HEK293 (cell line): ENCODE measurements at regions not wholly inside any gene's neighbourhood (a gene's known extent, or its start where the extent isn't known, plus 50 kb on each side); places are given as distances from the start of the nearest gene placed in this dataset.

Experiments used
- CTCF ChIA-PET: fragments of 350-600 bp; formaldehyde crosslinking; extraction: SDS; loops from one replicate; lab custom pipeline; 2021; ENCODE audit warnings: antibody characterized with exemption; lab: Yijun Ruan, JAX
- POLR2A ChIA-PET: fragments of 300-600 bp; formaldehyde crosslinking; extraction: SDS; loops from one replicate; lab custom pipeline; 2020; ENCODE audit warnings: antibody characterized with exemption, inconsistent platforms; lab: Yijun Ruan, JAX
- H3K27ac ChIP-seq: fragments of 200-500 bp; sonication (Bioruptor generic); 2 replicates; pipeline ENCODE4 v1.5.1; 2014; ENCODE audit warnings: low read depth, low read length, control low read depth, inconsistent platforms; ENCODE audit errors: extremely low read depth
- H3K36me3 ChIP-seq, 2 experiments: fragments of 200-500 bp in 1 of 2; sonication (Bioruptor generic) in 1 of 2; 1 replicate in 1 of 2; 2 replicates in 1 of 2; pipeline ENCODE4 v1.5.1; 2014 to 2017; ENCODE audit warnings: inconsistent platforms in 2 of 2, low read length in 2 of 2; ENCODE audit not compliant: control insufficient read depth in 2 of 2, insufficient read depth in 1 of 2
- H3K4me1 ChIP-seq: fragments of 200-500 bp; sonication (Bioruptor generic); 2 replicates; pipeline ENCODE4 v1.5.1; 2014; ENCODE audit warnings: mild to moderate bottlenecking, low read length, inconsistent platforms; ENCODE audit not compliant: control insufficient read depth, insufficient read depth
- H3K4me3 ChIP-seq: 2 replicates; pipeline ENCODE4 v1.5.1; 2011; ENCODE audit warnings: low read depth, mild to moderate bottlenecking, control low read depth, low read length, moderate library complexity
- H3K9me3 ChIP-seq: fragments of 200-500 bp; sonication (Bioruptor generic); 2 replicates; pipeline ENCODE4 v1.5.1; 2014; ENCODE audit warnings: low read depth, low read length, inconsistent platforms; ENCODE audit not compliant: control insufficient read depth, insufficient read depth
- OVOL3 ChIP-seq: fragments of 450-650 bp; formaldehyde crosslinking; IDR thresholded peaks from 2 replicates; pipeline ENCODE4 v1.5.1; 2016; ENCODE audit warnings: missing biosample characterization, missing genetic modification characterization
- PBX3 ChIP-seq: sonication (generic); formaldehyde crosslinking; IDR thresholded peaks from 2 replicates; pipeline ENCODE4 v1.8.1; 2022; ENCODE audit warnings: mild to moderate bottlenecking, moderate library complexity, missing genetic modification reagents
- SP2 ChIP-seq: fragments of 450-650 bp; formaldehyde crosslinking; IDR thresholded peaks from 2 replicates; pipeline ENCODE4 v1.5.1; 2016; ENCODE audit warnings: missing biosample characterization, missing genetic modification characterization
- ZBTB10 ChIP-seq: fragments of 450-650 bp; formaldehyde crosslinking; IDR thresholded peaks from 2 replicates; pipeline ENCODE4 v1.5.1; 2016; ENCODE audit warnings: missing biosample characterization, missing genetic modification characterization
- ZBTB44 ChIP-seq: fragments of 450-650 bp; IDR thresholded peaks from 2 replicates; pipeline ENCODE4 v1.5.1; 2018; ENCODE audit warnings: missing biosample characterization, mild to moderate bottlenecking, missing genetic modification characterization
- ZBTB6 ChIP-seq: fragments of 450-650 bp; formaldehyde crosslinking; IDR thresholded peaks from 2 replicates; pipeline ENCODE4 v1.5.1; 2017; ENCODE audit warnings: missing biosample characterization, missing genetic modification characterization
- ZFP69B ChIP-seq: fragments of 450-650 bp; formaldehyde crosslinking; IDR thresholded peaks from 2 replicates; pipeline ENCODE4 v1.5.1; 2016; ENCODE audit warnings: missing biosample characterization, missing genetic modification characterization
- ZNF157 ChIP-seq: fragments of 450-650 bp; formaldehyde crosslinking; IDR thresholded peaks from 2 replicates; pipeline ENCODE4 v1.5.1; 2016; ENCODE audit warnings: missing biosample characterization, missing genetic modification characterization
- ZNF202 ChIP-seq: fragments of 450-650 bp; formaldehyde crosslinking; IDR thresholded peaks from 2 replicates; pipeline ENCODE4 v1.5.1; 2016; ENCODE audit warnings: missing biosample characterization, missing genetic modification characterization, borderline replicate concordance
- ZNF324 ChIP-seq: fragments of 450-650 bp; formaldehyde crosslinking; IDR thresholded peaks from 2 replicates; pipeline ENCODE4 v1.5.1; 2016; ENCODE audit warnings: missing biosample characterization, missing genetic modification characterization
- ZNF664 ChIP-seq: fragments of 450-650 bp; formaldehyde crosslinking; IDR thresholded peaks from 2 replicates; pipeline ENCODE4 v1.5.1; 2016; ENCODE audit warnings: missing biosample characterization, missing genetic modification characterization
- ZNF777 ChIP-seq: fragments of 450-650 bp; formaldehyde crosslinking; IDR thresholded peaks from 2 replicates; pipeline ENCODE4 v1.5.1; 2017; ENCODE audit warnings: missing biosample characterization, missing genetic modification characterization, borderline replicate concordance
- TF ChIP-seq, protein P1 (sequence below): fragments of 450-650 bp; formaldehyde crosslinking; IDR thresholded peaks from 2 replicates; pipeline ENCODE4 v1.5.1; 2016; ENCODE audit warnings: missing biosample characterization, missing genetic modification characterization, borderline replicate concordance

DNA sequence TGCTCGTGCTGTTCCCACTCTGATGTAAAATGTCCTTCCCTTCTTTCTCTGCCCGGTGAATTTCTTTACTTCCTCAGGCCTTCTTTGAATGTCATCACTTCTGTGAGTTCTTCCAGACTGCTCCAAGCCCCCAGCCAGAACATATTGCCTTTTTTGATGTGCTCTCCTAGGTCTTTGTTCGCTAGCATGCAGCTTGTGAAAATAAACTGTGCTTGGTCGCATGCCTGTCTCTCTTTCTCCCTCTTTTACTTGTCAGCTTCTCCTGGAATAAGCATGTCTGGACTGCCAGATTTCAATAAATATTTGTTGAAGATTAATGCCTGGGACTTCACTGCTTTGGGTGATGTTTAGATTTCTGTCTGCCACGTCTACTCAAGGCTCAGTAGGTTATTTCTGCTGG lies 82.7 kb upstream of the ARHGAP28 start:
- POLR2A ChIA-PET, result no interaction called here
- H3K4me3 ChIP-seq, result no peak overlapping the region
- no peaks in the 10 kb centered on the region for H3K4me1 ChIP-seq
- CTCF ChIA-PET, result no interaction called here
- no peak overlapping the region for H3K27ac ChIP-seq
- H3K36me3 ChIP-seq, result no peaks in the 10 kb centered on the region
- TF ChIP-seq ZNF324 (tag by site-specific recombination), result no peak
- no peak for TF ChIP-seq ZNF202 (tag by site-specific recombination)
- no peak for TF ChIP-seq ZBTB6
- no peak for TF ChIP-seq ZBTB44 (tag by site-specific recombination)
- TF ChIP-seq, protein P1, sequence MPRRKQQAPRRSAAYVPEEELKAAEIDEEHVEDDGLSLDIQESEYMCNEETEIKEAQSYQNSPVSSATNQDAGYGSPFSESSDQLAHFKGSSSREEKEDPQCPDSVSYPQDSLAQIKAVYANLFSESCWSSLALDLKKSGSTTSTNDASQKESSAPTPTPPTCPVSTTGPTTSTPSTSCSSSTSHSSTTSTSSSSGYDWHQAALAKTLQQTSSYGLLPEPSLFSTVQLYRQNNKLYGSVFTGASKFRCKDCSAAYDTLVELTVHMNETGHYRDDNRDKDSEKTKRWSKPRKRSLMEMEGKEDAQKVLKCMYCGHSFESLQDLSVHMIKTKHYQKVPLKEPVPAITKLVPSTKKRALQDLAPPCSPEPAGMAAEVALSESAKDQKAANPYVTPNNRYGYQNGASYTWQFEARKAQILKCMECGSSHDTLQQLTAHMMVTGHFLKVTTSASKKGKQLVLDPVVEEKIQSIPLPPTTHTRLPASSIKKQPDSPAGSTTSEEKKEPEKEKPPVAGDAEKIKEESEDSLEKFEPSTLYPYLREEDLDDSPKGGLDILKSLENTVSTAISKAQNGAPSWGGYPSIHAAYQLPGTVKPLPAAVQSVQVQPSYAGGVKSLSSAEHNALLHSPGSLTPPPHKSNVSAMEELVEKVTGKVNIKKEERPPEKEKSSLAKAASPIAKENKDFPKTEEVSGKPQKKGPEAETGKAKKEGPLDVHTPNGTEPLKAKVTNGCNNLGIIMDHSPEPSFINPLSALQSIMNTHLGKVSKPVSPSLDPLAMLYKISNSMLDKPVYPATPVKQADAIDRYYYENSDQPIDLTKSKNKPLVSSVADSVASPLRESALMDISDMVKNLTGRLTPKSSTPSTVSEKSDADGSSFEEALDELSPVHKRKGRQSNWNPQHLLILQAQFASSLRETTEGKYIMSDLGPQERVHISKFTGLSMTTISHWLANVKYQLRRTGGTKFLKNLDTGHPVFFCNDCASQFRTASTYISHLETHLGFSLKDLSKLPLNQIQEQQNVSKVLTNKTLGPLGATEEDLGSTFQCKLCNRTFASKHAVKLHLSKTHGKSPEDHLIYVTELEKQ (tag by site-specific recombination), result no peak
- no peaks in the 10 kb centered on the region for H3K9me3 ChIP-seq

GRCh38 chr18:6648581-6648980 lies 80.9 kb upstream of the ARHGAP28 start:
- H3K4me1 ChIP-seq, result no peaks in the 10 kb centered on the region
- no peak for TF ChIP-seq PBX3 (CRISPR knock-in tag)
- ChIA-PET POLR2A (interaction anchor here (0.6 kb wide), 2 partner anchors 33 to 1776 kb away, joined by 4 to 9 read pairs; no protein-coding TSS in a partner anchor), CTCF (interaction anchor here (0.6 kb wide), 1 partner anchor 427 kb away, joined by 4 read pairs; no protein-coding TSS in a partner anchor)
- no peak overlapping the region for H3K27ac ChIP-seq
- H3K36me3 ChIP-seq, result no peaks in the 10 kb centered on the region
- no peak overlapping the region for H3K4me3 ChIP-seq
- H3K9me3 ChIP-seq, result no peaks in the 10 kb centered on the region

DNA sequence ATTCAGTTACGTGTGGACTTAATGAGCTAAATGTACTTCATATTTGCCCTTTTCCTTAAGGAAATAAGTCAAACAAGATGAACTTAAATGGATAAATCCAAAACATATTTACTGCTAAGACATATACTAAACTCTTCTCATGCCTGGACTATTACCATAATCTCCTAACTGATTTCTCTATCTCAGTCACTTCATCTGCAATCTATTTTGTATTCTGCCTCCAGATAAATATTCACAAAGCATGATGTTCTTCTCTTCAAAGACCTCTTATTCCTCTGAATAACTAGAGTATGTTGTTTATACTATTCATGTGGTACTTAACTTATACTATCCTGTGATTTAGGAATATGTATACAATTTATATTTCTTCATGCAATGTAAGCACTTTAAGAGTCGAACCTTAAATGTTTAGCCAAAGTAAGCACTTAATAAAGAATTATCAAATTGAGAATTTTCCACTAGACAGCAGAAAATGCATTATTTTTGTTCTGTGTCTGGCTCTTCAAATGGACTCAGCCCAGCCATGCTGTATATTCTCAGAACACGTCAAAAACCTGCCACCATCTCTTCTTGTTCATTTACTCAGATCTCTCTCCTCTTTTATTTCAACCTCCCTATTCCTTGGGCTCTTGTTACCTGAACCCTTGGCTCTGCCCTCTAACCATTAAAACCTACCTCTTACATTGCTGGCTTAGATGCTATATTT lies 79.9 kb upstream of the ARHGAP28 start:
- H3K4me3 ChIP-seq, result no peak overlapping the region
- no peaks in the 10 kb centered on the region for H3K4me1 ChIP-seq
- H3K9me3 ChIP-seq, result no peaks in the 10 kb centered on the region
- no peak overlapping the region for H3K27ac ChIP-seq
- TF ChIP-seq ZBTB10 (tag by site-specific recombination) (no peak), OVOL3 (no peak), ZNF777 (tag by site-specific recombination) (no peak), SP2 (tag by site-specific recombination) (no peak), ZFP69B (tag by site-specific recombination) (no peak), ZNF664 (no peak), ZNF157 (tag by site-specific recombination) (no peak)
- H3K36me3 ChIP-seq, result no peaks in the 10 kb centered on the region
- ChIA-PET CTCF (no interaction called here), POLR2A (no interaction called here)
